Fibroblast of skin of left biceps (primary cell): ENCODE measurements at regions not wholly inside any gene's neighbourhood (a gene's known extent, or its start where the extent isn't known, plus 50 kb on each side); places are given as distances from the start of the nearest gene placed in this dataset.

ENCODE experiments used
- DNase-seq, 2 experiments: peaks; one replicate each; pipeline ENCODE4 v3.0.0-alpha.2; 2013; ENCODE audit warnings: low read depth in 2 of 2

DNA sequence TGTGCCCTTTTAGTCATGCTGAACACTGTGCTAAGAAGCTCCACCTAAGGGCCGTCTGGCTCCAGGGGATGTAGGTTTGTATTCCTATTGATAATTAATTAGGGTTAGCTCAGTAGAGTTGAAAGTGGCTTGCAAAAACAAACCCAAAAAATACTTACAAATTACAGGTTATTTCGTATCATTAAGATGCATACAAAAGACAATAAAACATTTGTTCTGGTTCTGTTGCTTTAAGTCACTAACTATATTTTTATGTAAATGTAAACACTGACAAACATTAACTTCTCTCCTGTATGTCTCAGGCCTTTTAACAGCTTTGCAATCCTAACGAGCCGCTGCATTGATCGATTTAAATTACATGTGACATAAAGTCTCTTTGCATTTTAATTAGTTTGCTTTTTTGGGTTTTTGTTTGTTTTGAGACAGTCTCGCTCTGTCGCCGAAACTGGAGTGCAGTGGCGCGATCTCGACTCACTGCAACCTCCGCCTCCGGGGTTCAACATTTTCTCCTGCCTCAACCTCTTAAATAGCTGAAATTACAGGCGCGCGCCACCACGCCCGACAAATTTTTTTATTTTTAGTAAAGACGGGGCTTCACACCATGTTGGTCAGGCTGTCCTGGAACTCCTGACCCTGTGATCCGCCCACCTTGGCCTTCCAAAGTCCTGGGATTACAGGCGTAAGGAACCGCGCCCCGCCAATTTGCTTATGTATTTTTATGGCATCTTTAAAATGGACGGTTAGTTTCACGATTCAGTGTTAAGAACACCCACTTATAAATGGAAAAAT lies 110.9 kb downstream of the HFE start:
- no peak for DNase-seq

DNA sequence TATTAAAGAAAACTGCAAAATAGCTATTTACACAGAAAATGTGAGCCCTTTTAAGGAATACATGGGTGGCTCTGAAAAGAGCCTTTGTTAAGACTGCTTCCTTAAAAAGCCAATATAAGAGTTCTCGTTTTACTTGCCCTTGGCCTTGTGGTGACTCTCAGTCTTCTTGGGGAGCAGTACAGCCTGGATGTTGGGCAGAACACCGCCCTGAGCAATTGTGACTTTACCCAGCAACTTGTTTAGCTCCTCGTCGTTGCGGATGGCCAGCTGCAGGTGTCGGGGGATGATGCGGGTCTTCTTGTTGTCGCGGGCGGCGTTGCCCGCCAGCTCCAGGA lies 111.5 kb downstream of the HFE start:
- DNase-seq: no peak

DNA sequence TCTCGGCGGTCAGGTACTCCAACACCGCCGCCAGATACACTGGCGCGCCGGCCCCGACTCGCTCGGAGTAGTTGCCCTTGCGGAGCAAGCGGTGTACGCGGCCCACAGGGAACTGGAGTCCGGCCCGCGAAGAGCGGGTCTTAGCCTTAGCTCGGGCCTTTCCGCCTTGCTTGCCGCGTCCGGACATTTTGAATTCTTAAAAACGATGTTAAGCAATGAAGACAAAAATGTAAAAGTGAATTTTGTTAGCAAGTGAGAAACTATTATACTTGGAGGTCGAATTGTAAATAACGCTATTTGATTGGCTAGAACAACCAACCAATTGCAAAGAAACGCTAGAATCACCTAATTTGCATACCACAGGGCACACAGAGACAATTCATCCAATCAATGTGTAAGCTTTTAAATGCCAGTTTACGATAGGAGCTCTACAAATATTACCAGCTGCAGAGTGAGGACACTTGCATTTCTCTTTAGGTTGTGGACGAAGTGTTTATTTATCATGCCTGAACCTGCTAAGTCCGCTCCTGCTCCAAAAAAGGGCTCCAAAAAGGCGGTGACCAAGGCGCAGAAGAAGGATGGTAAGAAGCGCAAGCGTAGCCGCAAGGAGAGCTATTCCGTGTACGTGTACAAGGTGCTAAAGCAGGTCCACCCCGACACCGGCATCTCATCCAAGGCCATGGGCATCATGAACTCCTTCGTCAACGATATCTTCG lies 112.0 kb downstream of the HFE start:
- DNase-seq: peak; percentile 90 to 92

DNA sequence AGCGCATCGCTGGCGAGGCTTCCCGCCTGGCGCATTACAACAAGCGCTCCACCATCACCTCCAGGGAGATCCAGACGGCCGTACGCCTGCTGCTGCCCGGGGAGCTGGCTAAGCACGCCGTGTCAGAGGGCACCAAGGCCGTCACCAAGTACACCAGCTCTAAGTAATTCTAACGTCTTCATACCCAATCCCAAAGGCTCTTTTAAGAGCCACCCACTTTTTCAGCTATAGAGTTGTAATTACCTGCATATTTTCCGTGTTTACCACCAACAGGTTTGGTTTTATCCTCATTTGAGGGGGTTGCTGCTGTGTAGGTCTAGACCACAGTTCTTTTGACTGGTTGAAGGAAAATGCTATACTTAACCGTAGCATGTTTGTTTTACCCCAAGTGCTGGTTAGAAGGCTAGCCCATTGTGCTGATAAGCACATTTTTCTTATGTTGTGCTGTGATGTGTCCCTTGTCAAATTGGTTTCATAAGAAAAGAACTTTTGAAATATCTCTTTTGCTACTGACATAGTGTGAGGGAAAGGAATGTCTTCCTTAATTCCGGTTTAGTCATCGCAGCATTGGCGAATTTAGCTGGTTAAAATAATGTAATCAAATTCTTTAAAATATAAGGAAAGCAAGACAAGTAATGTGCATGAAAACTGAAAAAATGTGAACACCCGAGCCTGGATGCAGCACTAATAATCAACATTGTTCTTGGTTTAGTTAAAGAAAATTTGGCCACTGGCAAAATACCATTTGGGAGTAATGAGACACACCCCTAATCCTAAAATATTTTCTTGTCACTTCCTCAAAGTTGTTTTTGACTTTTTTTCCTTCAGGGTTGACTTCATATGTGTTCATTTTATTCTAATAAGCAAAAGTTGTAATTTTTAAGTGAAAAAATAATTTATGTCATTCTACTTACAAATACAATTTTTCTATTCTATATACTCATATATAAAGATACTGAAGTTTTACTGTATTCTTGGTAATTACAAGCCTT lies 112.8 kb downstream of the HFE start:
- DNase-seq: no peak

DNA sequence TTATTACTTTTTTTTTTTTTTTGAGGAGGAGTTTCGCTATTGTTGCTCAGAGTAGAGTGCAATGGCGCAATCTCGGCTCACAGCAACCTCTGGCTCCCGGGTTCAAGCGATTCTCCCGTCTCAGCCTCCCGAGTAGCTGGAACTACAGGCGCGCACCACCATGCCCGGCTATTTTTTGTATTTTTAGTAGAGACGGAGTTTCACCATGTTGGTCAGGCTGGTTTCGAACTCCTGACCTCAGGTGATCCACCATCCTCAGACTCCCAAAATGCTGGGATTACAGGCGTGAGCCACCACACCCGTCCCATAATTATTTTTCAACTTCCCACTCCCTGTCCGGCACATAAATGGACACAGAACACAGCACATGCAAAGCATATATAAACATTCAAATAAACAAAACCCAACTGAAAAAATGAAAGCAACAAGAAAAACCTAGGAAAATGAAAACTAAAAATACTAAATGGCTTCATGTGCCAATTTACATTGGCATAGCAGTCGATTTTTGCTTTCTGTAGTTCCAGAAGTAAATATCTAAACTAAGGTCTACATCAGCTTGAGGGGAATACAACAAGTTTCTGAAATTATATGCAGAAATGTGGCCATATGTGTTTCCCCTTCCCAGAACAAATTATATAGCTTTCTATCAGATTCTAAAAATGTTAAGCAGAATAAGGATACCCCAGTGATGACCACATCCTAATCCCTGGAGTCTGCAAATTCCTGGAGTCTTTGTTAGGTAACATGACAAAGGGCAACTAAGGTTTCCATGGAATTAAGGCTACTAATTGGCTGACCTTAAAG lies 113.9 kb downstream of the HFE start:
- DNase-seq: no peak

DNA sequence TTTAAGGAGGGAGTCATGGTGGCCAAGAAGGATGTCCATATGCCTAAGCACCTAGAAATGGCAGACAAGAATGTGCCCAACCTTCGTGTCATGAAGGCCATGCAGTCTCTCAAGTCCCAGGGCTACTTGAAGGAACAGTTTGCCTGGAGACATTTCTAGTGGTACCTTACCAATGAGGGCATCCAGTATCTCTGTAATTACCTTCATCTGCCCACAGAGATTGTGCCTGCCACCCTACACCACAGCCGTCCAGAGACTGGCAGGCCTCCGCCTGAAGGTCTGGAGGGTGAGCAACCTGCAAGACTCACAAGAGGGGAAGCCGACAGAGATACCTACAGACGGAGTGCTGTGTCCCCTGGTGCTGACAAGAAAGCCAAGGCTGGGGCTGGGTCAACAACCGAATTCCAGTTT lies 115.0 kb downstream of the HFE start:
- no peak for DNase-seq

DNA sequence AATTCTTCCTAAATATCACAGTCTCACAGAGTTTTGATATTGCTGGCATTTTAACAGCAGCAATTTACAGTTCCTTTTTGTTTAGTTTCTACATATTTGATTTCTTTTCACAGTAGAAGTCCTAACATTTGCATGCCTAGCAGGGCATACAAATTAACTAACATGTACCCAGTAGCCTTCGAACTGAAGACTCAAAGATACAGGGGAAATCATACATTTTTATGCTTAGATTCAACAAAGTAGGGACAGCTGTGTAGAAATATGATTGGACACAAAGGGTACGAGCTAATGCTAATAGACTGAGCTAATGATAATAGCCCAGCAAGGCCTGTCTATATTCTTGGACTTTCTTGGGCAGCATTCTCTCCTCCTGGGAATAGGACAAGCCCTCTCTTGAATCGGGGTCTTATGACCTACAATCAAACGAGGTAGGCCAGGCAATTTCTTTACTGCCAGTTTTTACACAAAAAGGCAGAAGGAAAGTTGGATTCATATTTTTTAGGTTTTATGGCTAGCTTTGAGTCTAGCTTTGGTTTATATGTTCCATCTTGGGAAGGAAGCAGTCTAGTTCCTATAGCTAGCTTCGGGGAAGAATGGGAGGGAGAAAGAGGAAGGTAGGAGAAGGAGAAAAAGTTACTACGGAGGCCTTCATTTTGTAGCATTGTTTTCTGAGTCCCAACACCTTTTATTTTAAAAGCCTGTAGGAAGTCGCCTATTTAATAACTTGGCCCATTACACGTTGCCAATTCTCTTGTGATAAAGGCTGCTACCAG lies 115.8 kb downstream of the HFE start:
- DNase-seq: no peak

DNA sequence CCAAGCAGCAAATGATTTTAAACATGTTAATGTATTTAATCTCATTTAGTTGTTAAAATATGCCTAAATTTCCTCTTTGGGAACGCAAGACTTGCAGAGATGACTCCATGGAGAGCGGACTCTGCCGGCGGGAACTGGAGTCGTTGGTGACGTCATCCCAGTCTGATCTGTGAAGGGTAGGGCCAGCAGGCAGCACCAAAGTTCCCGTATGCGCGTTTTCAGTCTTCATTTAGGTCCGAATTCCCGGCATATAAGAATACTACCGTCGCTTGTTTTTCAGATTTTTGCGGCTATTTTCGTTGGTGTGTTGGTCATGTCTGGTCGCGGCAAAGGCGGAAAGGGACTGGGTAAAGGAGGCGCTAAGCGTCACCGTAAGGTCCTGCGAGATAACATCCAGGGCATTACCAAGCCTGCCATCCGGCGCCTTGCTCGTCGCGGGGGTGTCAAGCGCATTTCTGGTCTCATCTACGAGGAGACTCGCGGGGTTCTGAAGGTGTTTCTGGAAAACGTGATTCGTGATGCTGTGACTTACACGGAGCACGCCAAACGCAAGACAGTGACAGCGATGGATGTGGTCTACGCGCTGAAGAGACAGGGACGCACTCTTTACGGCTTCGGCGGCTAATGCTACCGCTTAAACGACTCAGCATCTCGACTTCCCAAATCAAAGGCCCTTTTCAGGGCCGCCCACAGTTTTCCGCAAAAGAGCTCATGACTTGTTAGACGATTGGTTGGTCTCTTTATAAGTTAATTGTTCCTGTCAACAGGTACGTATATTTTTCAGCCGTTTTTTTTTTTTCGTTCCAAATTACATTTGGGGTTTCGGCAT lies 117.3 kb downstream of the HFE start:
- peak; percentile 97 for DNase-seq

DNA sequence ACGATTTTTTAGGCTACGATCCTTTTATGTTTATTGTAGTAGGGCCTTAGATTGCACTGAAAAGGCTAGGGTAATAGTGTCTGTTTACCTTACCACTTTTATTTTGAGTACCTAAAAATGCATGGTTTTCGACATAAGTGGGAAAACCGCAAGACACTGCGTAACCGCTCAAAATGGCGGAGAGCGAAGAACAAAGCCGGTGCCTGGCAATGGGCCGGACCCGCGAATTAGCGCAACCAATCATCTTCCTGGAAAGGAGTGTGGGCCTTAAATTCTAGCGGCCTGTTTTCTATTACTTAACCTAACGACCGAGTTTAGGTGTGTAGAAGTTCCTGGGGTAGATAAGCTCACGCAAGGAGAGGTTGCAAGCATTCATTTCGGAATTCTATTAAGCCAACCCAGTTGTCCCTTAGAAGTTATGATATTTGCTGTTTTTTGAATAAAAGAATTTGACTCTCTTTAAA lies 118.0 kb downstream of the HFE start:
- peak; percentile 80 to 82 for DNase-seq

DNA sequence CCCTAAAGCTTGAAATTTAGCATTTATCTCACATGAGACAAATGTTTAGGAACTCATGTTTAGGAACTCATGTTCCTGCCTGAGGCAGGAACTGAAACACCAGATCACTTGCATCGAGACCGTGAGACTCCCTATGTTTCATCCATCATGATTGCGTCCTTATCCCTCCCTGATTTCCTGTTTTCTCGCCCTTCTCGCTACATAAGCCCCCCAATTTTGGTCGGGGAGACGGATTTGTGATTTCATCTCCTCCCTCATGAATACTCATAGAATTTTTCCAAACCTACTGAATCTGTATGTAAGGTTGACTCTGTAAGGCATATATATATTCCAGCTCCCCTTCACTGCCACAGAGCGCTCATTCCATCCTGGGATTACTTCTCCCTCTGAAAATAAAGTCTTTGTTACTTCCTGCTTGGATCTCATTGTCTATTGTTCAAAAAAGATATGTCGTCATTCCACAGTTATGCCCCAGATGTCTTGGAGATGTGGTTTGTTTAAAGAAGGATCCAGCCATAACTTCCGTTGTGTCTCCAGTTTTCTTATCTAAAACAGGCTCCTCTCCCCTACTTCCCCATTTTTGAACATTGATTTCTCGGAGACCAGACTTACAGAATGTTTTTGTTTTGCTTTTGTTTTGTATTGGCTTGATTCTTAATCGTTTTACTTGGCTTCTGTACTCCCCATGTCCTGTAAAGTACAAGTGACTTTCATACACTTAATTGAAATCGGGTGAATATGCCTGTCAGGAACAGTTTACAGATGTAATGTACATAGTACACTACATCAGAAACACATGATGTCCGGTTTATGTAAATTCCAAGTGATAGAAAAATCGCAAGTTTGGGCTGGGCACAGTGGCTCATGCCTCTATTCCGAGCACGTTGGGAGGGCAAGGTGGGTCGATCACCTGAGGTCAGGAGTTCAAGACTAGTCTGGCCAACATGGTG lies 118.7 kb downstream of the HFE start:
- no peak for DNase-seq

DNA sequence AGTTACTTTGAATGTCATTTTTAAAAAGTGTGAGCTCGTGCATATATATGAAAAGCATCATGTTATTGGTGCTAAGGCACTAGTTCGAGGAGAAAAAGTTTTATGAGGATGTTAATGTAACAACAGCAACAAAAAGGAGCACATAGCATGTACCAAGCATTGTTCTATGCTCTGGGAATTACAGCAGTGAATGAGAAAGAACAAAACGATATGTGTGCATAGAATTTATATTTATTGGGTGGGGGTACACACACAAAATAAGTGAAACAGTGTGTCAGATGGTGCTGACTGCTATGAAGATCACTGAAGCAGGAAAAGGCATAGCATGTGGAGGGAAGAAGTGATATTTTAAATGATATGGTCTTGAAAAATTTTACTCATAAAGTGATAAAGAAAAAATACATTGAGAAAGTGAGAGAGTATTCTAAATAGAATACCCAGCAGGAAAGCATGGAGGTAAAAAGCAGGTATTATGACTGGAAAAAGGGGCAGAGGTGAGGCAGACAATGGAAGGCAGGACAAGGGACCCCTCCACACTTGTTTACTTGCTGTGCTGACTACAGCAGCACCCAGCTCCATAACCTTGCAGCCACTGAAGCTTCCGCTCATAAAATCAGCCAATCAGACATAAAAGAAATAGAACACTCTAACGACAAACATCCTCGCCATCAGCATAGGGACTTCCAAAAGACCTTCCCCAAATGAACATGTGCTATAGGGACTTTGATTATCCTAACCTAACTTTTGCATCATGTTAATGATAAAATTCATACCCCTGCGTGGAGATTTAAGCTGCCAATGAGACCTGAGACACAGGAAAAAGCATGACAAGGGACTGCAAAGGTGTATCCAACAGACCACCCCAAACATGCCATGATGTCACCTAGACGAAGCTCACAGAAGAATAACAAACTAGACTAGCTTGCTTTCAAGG lies 119.9 kb downstream of the HFE start:
- DNase-seq: no peak

DNA sequence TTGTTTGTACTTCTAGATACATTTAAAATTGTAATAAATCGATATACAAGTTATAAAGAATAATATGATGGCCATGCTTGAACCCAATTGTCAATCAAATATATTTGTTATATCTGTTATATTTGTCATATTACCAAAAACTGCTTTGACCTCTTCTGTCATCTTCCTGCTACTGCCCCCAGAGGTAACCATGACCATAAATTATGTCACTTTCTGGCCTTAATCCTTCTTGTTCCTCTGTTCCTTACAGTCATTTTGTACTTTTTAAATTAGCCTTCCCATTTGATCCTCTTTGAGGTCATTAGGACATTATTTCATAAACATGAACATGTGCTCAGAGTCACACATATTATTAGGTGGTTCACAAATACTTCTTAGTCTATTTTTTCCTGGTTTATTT lies 124.7 kb downstream of the HFE start:
- DNase-seq: no peak

DNA sequence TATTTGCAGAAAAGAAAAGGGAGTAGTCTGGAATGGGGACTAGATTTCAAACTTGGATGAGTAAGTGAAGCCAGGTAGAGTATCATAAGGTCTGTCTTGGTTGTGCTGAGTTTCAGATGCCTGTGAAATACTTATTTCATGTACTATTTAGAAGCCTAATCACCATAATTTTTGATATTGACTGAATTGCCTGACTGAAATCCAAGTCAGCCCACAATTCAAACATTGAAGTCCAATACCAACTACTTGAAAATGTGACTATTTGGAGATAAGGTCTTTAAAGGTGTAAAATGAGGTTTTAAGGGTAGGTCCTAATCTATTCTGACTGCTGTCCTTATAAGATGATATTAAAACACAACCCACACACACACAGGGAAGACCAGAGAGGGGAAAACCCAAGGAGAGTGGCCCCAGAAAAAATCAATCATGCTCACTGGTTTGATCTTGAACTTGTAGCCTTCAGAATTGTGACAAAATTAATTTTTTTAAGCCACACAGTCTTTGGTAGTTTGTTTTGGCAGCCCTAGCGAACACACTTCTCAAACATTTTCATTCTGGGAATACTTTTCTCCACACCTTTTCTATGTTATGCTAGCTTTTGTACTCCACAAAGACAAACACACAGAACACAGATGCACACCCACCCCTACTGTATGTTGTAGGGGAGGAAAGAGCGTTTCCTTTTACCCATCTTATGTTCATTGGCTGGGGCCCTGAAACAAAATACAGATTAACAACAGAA lies 126.3 kb downstream of the HFE start:
- no peak for DNase-seq

DNA sequence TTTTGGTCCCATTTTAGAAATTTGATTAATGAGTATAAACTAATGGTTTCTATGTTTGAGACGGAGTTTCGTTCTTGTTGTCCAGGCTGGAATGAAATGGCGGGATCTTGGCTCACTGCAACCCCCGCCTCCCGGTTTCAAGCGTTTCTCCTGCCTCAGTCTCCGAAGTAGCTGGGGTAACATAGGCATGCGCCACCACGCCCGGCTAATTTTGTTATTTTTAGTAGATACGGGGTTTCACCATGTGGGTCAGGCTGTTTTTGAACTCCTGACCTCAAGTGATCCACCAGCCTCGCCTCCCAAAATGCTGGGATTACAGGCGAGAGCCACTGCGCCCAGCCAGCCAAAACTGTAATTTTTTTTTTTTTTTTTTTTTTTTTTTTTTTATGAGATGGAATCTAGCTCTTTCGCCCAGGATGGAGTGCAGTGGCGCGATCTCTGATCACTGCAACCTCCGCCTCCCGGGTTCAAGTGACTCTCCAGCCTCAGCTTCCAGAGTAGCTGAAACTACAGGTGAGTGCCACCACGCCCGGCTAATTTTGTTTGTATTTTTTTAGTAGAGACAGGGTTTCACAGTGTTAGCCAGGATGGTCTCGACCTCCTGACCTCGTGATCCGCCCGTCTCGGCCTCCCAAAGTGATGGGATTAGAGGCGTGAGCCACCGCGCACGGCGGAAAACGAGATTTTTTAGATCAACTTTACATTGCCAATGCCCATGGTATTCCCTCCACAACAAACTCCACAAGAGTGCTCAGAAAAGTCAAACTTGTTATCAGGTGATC lies 127.8 kb downstream of the HFE start:
- no peak for DNase-seq

DNA sequence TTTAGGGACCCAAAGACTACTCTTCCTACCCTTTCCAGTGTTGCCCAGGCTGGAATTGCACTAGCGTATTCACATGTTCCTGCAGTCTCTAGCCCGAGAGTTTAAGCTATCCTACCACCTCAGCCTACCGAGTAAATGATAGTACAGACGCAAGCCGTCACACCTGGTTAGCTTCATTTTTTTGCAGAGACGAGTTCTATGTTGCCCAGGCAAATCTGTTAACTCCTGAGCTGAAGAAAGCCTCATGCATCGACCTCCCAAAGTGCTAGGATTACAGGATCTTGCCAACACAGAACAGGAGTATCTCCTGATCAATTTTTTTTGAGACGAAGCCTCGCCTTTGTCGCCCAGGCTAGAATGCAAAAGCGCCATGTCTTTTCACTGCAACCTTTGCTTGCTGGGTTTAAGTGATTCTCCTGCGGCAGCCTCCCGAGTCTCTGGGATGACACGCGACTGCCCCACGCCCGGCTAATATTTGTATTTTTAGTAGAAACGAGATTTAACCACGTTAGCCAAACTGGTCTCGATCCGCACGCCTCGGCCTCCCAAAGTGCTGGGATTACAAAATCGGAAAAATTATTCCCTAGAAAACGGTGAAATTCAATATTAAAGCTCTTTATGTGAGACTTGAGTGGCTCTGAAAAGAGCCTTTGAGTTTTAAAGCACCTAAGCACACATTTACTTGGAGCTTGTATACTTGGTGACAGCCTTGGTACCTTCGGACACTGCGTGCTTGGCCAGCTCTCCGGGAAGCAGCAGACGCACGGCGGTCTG lies 128.5 kb downstream of the HFE start:
- DNase-seq: no peak
